ENCODE measurements at regions not wholly inside any gene's neighbourhood (a gene's known extent, or its start where the extent isn't known, plus 50 kb on each side); places are given as distances from the start of the nearest gene placed in this dataset.

DNA sequence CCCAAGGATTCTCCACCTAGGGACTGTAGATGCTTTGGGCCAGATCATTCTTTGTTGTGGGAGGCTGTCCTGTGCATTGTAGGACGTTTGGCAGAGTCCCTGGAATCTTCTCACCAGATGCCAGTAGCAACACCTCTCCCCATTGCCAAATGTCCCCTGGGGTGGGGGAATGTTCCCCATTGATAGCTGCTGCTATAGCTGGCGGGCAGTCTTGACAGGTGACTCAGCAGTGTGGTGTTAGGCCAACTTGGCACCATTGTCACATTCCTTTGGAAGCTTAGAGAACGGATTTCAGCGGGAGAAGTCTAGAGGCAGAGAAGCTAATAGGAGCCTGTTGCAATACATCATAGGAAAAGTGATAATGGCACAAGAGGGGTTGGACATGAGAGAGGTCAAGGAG, 495.7 kb upstream of the SMIM21 start:
- TF ChIP-seq, protein P1, sequence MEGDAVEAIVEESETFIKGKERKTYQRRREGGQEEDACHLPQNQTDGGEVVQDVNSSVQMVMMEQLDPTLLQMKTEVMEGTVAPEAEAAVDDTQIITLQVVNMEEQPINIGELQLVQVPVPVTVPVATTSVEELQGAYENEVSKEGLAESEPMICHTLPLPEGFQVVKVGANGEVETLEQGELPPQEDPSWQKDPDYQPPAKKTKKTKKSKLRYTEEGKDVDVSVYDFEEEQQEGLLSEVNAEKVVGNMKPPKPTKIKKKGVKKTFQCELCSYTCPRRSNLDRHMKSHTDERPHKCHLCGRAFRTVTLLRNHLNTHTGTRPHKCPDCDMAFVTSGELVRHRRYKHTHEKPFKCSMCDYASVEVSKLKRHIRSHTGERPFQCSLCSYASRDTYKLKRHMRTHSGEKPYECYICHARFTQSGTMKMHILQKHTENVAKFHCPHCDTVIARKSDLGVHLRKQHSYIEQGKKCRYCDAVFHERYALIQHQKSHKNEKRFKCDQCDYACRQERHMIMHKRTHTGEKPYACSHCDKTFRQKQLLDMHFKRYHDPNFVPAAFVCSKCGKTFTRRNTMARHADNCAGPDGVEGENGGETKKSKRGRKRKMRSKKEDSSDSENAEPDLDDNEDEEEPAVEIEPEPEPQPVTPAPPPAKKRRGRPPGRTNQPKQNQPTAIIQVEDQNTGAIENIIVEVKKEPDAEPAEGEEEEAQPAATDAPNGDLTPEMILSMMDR (IDR thresholded peaks at IDR 0.05; ENCODE audit: insufficient read depth, low read depth, low read length): no peak
- TF ChIP-seq EZH2 (IDR thresholded peaks at IDR 0.05; ENCODE audit: insufficient read depth, low read length): no peak

Data from astrocyte (in vitro differentiated cells and primary cell).